Posterior vena cava (tissue), 2 donors: ENCODE measurements at regions not wholly inside any gene's neighbourhood (a gene's known extent, or its start where the extent isn't known, plus 50 kb on each side); places are given as distances from the start of the nearest gene placed in this dataset.

Source experiments
- DNase-seq: peaks from one replicate; pipeline ENCODE4 v3.0.0-alpha.2; 2020; ENCODE audit warnings: low spot score
- intact Hi-C, 2 donors: fragments of 100-400 bp; cut with DNase I; formaldehyde crosslinking; loops; one replicate each; pipeline versions ENCODE4 v1.14.1 to v1.14.2; 2022 to 2023
- donor health status: DM: yes; HTN: yes; CAD: no.
- donor health status: DM: yes; HTN: yes; CAD: no.

DNA sequence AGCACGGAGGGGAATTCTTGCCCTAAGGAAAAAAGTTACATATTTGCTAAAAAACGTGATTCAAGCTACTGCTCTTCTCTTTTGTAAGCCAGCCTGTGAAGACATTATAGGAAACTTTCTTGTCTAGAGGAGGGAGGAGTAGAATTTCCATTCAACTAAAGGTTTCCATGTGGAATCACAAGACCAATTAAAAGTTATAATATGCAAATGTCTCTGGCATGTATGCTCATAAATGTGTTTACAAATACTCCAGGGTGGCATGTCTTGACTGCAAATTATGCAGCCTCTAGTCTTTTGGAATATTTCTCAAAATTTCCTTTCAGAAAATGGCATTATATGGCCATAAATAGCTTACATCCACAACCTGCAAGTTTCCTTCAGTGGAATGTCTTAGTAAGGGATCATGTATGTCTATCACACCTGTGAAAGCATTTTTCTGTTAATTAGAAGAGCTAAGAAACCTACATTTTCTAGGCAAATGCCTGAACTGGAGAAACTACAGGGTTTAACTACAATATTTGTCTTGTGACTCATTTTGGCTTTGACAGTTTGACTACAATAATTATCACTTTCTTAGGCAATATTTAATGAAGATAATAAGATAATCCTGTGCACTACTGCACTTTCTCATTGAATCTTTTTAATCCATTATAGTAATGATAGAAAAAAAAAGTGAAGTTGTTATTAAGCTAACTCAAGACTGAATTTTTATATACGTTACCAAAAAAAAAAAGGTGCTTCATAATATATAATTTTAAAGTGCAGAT is 111.1 kb upstream of the C10orf90 start:
- intact Hi-C loops, result no loop called here
- DNase-seq, result no peak

DNA sequence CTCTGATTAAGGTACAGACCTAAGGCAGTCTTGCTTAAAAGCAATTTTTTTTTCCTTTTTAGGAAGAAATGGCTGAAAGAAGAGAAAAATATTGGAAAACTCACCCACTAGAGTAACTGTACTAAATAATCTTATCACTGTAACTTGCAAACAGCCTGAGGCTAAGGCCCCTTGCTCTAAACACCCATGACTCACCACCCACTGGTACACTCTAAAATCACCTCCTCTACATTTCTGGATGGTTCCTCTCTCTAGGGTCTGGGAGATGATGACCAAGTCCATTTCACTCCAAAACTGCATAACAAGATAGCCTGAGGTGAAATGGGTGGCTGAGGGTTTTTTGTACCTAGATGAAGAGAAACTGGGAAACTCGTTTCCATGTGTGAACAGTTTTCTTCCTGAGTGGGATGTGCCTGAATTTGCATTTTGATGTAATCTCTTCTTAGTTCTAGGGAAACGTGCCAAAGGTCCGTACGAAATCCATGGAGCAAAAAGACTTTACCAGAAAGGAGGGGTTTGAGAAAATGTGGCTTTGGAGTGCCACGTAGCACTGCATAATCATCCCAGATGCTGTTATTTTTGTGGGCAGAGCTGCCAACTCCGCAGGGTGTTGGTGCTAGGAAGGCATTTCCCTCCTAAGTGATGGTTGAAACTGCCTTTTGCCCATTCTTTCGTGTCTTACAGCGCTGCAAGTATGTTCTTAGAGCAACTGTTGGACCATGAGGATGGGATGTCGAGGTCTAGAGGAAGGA is 113.5 kb upstream of the C10orf90 start:
- DNase-seq, result no peak

DNA sequence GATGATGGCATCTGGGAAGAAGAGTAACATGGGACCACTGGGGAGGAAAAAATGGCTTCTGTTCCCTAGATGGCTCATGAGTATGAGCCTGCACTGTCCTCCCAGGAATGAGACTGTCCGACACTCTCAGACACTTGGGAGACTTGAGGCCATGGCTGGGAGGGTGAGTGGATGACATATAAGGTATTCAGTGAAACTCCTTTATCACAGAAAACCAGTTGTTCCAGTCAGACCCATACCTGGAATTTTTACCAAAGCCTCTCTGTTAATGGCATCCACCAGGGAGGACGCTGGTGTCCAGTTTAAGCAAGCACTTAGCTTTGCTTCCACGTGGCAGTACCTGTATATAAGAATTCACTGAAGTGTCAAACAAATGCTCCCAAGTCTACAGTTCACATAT is 116.7 kb upstream of the C10orf90 start:
- intact Hi-C loops, result no loop called here
- no peak for DNase-seq

More for the DNA sequence above, 113.5 kb upstream of the C10orf90 start:
- intact Hi-C loops, result no loop called here

DNA sequence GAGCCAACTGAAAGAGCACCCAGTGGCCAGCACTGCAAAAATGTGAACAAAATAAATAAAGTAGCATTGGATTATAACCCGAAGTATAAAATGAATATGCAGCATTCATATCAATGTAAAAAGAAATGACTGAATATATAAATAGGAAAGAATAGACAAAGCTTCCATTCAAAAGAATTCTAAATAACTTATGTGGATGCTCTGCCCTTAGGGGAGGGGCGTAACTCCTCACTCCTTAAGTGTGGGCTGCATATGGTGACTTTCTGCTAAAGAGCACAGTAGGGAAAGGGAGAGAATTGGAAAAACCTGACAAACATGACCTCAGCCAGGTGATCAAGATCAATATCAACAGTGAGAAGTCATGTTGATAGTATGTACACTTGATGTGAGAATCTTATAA is 109.9 kb upstream of the DOCK1 start:
- intact Hi-C loops, result no loop called here

DNA sequence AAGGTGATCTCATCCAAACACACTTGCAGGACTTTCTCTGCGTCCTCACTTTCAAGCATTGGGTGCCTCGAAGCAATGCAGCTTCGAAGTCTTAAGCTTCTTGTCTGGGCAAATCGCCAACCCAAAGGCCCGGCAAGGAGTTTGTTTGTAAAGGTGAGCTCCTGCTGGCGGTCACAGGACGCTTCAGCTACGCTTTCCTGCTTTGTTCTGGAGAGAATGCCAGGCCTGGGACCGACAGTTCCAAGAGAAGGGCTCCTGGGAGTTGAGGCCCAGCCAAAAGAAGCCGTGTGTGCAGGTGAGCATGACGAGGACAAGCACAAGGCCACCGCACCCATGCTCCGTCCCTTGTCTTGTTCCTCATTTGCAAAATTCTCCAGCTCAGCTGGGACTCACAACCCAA is 106.6 kb upstream of the DOCK1 start:
- no peak for DNase-seq
- intact Hi-C loops, result no loop called here

More for the DNA sequence above, 109.9 kb upstream of the DOCK1 start:
- no peak for DNase-seq

DNA sequence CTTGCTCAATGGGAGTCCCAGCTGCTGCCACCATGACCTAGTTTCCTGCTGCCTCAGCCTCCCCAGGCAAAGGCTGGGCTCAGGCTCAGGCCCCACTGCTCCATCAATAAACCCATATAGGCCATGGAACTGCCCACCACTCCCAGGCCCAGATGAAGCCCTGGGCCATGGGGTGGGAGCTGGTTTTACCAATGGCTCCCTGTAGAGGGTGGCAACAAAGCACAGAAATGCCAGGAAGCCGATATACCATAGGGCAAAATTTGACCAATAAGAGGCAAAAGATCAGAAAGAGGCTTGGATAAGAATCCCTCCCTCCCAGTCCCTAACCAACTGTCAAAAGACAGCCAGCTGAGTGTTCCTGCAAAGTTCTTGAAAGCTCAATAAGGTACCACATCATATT is 101.8 kb upstream of the DOCK1 start:
- DNase-seq, result no peak
- intact Hi-C loops, result no loop called here

DNA sequence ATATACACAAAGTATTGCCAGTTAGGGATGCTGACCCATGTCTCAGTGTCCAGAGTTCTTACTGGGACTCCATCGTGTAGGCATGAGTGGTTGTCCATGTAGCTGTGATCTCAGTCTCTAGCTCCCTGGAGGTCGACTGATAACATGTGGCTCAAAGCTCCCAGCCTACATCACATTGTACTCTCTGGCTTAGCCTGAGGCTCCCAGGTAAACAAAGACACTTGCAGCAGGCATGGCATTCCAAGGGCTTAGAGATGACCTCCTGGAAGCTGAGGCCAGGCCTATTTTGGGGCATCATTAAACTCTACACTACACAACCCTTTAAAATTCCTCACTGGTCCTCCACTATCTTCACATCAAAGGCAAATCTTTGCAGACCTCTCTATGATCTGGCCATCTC is 100.8 kb upstream of the DOCK1 start:
- intact Hi-C loops, result no loop called here
- DNase-seq, result no peak

DNA sequence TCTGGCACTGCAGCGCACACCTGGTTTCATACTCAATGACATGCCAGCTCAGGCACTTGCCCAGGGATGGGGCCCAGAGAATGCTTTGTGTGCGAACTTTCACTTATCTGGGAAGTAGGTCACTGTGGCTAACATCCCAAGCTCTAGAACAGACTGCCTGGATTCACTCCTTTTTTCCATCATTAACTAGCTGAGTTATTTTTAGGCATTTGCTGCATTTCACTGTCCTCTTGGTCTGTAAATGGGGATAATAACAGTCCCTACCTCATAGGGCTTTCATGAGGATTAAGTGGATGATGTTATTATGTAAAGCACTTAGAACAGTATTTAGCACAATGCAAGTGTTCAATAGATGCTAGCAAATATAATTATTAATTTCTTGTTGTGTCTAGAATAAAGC is 98.7 kb upstream of the DOCK1 start:
- intact Hi-C loops, result no loop called here
- no peak for DNase-seq

DNA sequence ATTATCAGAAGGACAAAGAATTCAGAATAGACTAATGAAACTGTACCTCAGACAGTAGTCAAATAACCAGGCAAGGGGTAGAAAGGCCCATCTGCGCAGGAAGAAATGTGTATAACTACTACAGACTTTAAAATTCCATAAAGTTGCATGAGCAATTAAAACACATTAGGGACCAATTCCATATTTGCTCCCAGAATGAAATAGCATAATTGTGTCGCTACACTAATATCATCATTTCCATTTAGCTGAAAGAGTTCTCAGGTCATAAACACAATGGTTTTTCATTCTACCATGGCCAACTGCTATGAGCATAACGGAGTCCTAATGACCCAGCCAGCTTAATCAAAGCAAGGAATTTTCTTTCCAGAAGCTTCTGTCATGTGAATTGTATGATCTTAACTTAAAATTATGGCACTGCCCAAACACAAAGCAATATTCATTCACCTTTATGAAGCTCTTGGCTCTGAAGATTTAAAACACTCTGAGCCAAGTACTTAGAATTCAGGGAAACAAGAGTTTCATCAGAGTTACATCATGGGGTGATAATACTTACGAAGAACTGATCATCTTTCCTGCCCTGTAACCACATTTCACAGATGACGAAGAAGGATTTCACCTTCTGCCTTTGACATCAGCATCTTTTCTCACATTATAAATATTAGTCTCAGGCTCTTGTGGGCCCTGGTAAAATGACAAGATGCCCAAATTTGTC is 98.1 kb upstream of the DOCK1 start:
- intact Hi-C loops, result no loop called here
- DNase-seq, result no peak

DNA sequence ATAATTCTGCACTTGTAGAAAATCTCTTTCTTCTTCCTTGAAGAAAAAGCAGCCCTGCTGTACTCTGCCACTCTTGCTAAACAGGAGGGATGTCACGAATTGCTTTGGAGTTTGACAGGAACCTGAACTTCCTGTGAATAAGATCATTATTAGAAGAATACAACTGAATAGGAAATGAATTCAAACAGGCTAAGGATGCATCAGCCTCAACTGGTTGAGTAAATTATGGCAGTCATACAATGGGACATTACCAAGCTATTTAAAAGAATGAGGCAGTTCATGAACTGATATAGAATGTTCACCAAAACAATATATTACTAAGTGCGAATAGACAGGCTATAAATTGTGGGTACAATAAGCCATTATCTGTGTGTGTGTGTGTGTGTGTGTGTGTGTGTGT is 97.1 kb upstream of the DOCK1 start:
- DNase-seq, result no peak
- intact Hi-C loops, result no loop called here

DNA sequence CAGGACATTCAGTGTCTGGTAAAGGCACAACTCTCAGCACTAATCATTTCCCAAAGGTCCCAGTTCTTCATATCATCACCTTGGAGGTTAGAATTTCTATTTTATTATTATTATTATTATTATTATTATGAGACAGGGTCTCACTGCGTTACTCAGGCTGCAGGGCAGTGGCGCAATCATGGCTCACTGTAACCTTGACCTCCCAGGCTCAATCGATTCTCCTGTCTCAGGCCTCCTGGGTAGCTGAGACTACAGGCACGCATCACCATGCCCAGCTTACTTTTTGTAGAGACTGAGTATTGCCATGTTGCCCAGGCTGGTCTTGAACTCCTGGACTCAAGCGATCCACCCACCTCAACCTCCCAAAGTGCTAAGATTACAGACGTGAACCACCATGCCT is 91.8 kb upstream of the DOCK1 start:
- intact Hi-C loops, result no loop called here
- DNase-seq, result no peak

DNA sequence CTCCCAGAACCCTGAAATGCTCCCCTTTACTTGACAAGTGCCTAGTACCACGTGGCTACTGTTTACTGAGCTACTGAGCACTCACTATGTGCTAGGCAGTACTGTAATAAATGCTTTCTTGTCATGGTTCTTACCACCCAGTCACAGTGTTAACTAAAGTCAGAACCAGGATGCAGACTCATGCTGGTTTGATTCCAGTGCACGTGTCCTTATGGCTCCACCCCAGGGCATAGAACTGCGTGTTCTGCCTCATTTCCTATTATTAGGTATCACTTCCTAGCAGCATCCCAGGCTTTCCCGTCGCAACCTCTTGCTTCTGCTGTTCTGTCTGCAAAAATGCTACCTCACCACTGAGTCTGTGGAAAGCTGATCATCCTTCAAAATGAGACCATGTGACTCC is 71.7 kb upstream of the DOCK1 start:
- DNase-seq, result no peak
- intact Hi-C loops, result no loop called here

DNA sequence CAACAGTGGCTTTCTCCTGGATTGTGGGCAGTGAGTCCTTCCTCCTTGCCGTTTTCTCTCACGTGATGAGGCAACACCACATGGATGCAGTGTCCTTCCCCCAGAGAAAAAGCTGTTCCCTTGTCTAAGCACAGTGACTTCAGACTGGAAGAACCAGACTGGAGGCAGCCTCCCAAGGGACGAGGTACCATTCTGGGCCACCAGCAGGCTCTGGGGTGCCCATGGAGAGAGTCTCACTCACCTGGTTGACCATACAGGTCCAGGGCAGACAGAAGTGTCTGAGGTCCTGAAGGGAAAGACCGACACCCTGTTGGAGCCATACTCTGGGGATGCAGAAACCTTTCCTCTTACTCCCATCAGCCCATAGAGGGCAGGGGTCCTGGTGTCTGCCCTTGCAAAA is 69.2 kb upstream of the DOCK1 start:
- intact Hi-C loops, result no loop called here
- no peak for DNase-seq

DNA sequence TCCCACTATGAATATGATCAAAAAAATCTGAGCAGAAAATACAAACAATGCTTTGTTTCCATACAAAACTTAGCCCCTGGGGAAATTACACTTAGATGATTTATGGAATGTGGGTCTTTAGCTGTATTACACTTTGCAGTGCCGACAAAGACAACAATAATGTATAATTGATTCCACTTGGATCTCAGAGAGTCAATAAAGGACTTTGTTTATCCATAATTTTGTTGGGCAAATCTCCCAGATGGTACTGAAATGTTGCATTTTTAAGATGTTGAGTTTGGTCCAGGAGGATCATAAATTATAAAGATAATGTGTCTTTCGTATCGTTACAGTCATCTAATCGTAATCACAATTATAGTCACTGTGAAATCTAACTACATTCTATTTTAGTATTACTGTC is 66.9 kb upstream of the DOCK1 start:
- intact Hi-C loops, result no loop called here
- DNase-seq, result no peak

DNA sequence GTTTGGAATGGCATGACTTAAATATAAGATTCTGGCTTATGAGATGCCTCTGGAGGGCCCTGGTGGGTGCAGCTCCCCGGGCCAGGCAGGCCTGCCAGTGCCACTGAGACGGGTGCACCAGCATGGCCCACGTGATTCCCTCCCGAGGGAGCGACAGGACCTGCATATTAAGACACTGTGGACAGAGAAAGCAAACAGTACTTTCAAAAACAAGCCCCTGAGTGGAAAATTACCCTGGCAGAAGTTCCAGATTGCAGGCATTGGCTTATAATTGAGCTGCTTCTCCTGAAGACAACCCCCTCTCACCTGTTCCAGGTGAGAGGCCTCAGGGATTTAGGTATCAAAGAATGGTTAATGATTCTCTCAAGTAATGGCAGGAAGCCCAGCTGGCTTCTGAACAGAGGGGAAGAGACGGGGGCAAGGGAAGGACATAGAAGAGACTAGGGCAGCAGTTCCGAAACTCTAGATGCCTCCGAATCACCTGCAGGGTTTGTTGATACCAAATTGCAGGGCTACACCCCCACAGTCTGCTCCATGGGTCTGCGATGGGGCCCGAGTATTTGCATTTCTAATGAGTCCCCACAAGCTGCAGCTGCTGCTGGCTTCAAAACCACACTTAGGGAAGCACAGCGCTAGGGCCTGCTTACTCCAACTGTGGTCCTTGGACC is 66.0 kb upstream of the DOCK1 start:
- intact Hi-C loops, result no loop called here
- DNase-seq, result no peak

DNA sequence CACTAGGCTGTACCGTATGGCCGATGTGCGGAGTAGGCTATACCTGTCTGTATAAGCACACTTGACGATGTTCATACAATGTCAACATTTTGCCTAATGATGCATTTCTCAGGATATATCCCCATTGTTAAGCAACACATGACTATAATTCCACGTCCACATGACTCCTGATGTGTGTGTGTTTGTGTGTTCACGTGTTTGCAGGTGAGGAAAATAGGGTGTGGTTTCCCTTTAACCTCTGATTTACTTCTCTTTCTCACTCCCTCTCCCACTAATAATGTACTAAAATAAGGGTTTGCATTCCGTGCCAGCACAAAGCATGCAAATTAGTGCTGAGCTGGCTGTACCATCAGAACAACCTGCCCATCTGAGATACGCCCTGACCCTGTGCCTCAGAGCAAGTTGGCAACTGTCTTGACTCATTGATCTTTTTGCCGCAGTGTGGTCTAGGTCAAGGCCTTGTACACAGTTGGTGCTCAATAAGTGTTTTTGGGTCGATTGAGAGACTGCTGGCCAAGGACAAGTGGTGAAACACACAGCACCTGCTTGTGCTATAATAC is 64.6 kb upstream of the DOCK1 start:
- no peak for DNase-seq
- intact Hi-C loops, result no loop called here

DNA sequence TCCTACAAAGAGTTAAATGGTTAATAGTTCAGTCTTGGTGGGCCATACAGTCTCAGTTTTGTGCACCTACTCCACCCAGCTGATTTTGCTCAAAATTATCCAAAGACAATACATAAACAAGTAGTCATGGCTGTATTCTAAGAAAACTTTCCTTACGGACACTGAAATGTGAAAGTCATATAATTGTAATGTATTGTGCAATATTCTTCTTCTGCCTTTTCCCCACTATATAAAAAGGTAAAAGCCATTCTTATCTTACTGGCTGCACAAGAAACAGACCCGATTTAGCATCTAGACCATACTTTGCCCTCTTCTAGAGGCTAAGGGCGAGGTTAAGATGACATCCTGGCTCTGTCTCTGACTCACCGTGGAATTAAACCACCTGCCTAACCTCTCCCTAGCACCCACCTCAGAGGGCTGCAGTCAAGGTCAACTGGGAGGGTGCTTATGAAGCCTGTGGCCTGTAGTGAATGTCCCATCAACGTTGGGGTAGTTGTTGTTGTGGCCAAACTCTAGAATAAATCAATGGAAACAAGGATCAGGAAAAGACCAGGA is 63.8 kb upstream of the DOCK1 start:
- intact Hi-C loops, result no loop called here

DNA sequence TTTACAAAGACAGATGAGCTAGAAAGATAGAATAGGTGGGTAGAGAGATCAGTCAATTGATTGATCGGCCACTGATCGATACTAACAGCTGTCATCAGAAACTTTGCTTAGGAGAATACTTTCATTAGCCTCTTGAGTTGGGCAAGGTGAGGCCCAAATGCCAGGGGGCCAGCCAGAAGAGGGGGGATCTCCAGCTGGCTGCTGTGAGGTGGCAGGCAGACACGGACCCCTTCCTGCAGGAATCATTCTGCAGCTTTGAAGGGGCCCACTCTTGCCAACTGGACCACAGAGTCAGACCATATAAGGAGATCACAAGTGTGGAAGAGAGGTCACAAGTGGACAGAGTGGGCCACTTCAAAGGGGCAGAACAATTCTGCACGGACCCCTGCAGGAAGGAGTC is 62.9 kb upstream of the DOCK1 start:
- intact Hi-C loops, result no loop called here
- no peak for DNase-seq

More for the DNA sequence above, 63.8 kb upstream of the DOCK1 start:
- no peak for DNase-seq

DNA sequence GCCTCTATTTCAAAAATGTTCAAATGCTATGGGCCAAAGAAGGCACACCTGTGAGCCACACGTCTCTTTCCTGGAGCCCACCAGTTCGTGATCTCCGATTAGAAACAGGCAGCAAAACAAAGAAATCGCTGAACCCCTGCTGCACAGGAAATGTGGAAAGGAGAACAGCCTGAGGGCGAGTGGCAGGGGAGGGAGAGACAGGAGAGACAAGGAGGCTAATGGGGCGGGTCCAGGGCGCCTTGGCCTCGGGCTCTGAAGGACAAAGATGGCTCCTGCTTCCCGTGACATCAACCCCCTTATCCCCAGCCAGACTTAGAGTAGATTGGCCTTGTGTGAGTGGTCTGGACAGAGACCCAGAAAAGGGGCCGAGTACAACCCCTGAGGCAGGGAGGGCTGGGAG is 62.4 kb upstream of the DOCK1 start:
- no peak for DNase-seq
- intact Hi-C loops, result no loop called here
